GM12873 (cell line): ENCODE measurements at regions not wholly inside any gene's neighbourhood (a gene's known extent, or its start where the extent isn't known, plus 50 kb on each side); places are given as distances from the start of the nearest gene placed in this dataset.

Source experiments
- TF ChIP-seq, protein P1 (sequence below): IDR thresholded peaks from 2 replicates; pipeline ENCODE4 v1.5.1; 2012; ENCODE audit warnings: low read depth, mild to moderate bottlenecking, moderate library complexity, low read length, control low read depth; ENCODE audit not compliant: insufficient read depth; ENCODE audit errors: missing control alignments

GRCh38 chr12:27158297-27158696 is 75.9 kb upstream of the C12orf71 start:
- TF ChIP-seq, protein P1, sequence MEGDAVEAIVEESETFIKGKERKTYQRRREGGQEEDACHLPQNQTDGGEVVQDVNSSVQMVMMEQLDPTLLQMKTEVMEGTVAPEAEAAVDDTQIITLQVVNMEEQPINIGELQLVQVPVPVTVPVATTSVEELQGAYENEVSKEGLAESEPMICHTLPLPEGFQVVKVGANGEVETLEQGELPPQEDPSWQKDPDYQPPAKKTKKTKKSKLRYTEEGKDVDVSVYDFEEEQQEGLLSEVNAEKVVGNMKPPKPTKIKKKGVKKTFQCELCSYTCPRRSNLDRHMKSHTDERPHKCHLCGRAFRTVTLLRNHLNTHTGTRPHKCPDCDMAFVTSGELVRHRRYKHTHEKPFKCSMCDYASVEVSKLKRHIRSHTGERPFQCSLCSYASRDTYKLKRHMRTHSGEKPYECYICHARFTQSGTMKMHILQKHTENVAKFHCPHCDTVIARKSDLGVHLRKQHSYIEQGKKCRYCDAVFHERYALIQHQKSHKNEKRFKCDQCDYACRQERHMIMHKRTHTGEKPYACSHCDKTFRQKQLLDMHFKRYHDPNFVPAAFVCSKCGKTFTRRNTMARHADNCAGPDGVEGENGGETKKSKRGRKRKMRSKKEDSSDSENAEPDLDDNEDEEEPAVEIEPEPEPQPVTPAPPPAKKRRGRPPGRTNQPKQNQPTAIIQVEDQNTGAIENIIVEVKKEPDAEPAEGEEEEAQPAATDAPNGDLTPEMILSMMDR, result no peak

DNA sequence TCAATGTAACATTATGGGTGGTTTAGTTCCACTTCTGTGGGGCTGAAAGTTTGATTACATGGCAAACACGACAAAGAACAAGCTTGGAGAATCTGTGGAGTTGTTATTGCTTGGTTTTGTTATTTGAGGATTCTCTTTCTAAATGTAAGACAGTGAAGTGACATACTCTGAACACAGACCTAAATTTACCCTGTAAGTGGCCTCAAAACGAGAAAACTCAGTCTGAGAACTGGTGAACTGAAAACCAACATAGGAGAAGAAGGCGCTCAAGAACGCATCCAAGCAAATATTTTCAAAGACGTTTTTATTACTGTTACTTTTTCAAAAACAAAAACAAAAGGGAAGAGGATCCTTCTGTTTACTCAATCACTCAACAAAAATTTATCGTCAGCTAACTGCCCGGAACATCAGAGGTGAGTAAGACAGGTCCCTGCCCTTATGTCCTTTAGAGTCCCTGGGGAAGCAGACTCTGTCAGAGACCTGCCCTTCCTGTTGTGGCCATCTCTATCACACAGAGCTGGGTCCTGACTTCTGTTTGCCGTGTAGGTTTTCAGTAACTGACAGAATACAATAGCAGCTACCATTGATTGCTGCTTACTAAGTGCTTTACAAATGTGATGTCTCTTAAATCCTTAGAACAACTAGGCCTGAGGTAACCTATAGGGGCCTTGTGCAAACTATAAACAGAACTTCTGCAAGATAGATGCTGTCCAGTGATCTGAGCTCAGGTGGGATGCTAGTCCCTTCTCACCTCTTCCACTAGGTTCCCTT is 79.3 kb upstream of the C12orf71 start:
- TF ChIP-seq, protein P1, result no peak

GRCh38 chr12:27162229-27162537 is 79.8 kb upstream of the C12orf71 start:
- TF ChIP-seq, protein P1, result no peak

DNA sequence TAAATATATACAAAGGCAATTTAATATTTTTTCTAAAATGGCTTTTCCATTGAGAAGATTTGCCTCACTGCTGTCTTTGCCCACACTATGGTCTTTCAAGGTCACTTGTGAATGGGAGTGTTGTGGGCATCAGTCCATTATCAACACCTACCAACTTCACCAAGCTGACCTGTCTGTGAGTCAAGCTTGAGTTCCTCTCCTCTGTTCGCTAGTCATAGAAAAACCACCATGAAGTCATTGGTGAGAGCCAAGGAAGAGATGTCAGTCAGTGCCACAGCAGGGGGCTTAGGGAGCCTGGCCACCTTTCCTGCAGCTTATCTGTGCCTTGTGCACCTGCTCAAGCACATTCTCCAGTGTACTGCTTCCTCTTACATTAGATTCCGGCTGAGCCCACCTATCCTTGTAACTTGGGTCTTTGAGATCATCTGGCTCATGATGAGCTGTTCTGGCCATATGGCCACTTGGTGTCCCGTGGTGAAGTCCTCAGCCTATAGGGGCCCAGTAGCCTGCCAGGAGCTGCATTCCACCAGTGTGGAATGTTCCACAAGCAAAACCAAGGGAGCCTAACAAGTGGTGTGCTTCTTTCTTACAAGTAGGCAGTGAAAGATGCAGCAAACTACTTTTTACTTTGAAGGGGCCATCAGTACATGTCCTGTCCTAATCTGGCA is 80.8 kb upstream of the C12orf71 start:
- TF ChIP-seq, protein P1, result no peak

- TF ChIP-seq, protein P1, result no peak
These were observed 80.2 kb upstream of the STK38L start for GRCh38 chr12:27163894-27164293.

DNA sequence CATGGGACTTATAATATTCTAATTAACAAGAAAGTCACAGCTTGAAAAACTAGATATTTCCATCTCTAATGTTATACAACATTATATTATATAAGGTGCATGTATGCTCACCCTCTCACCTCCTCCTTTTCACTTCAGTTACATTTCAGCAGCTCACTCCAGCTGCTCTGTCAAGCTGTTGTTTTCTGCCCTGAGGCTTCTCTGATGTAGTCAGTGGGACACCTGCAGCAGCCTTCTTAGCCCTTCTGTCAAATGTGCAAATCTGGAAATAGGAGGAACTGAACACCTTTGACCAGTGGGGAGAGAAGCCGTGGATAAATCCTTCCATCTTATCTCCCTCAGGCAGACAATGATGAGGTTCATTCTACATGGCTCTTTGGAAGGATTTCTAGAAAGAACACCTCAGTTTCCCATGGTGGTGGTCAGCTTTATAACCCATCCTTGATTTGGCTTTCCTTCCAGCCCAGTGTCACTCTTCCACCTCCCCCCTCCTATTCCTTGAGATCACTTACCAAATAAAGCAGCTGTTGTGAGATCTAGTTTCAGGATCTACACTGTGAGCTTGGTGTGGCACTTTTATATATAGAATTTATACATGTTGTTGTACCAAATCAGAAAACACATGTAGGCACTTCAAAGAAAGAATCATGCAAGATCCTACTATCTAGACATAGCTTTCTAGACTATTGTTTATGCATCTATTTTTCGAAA is 79.6 kb upstream of the STK38L start:
- TF ChIP-seq, protein P1, result no peak

DNA sequence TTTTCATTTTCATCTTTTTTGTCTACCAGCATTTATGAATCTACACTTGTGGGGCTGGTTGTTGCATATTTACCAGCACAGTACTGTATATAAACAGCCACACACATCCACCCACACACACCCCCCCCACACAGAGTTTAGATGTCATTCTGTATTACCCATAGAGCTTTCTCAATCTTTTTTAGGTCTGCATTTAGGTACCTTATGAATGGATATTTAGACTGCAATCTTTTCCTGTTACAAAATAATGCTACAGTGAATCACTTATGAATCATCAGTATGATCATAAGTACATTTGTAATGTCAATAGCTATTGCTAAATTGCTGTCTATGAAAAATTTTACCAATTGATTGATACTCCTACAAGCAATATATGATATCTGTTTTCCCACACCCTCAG is 67.3 kb upstream of the STK38L start:
- TF ChIP-seq, protein P1, result no peak
